Vagina (tissue), 2 donors: ENCODE measurements at regions not wholly inside any gene's neighbourhood (a gene's known extent, or its start where the extent isn't known, plus 50 kb on each side); places are given as distances from the start of the nearest gene placed in this dataset.

ENCODE experiments used
- CTCF ChIP-seq, 3 experiments: fragments of 450-650 bp in 2 of 3; fragments of 200-600 bp in 1 of 3; sonication (generic) in 1 of 3; IDR thresholded peaks; one replicate each; pipeline ENCODE4 v1.5.1; 2017 to 2019; ENCODE audit warnings: antibody characterized with exemption in 3 of 3, mild to moderate bottlenecking in 2 of 3, moderate library complexity in 2 of 3
- POLR2A ChIP-seq, 2 donors: fragments of 450-650 bp; IDR thresholded peaks; one replicate each; pipeline ENCODE4 v1.6.1; 2017; ENCODE audit warnings: antibody characterized with exemption in 2 of 2, mild to moderate bottlenecking in 2 of 2, moderate library complexity in 2 of 2
- POLR2AphosphoS5 ChIP-seq, 2 donors: sonication (generic); formaldehyde crosslinking; IDR thresholded peaks; one replicate each; pipeline ENCODE4 v1.9.0; 2017; ENCODE audit warnings: antibody characterized with exemption in 2 of 2, mild to moderate bottlenecking in 2 of 2, low read depth in 1 of 2; ENCODE audit not compliant: insufficient read depth in 1 of 2

- TF ChIP-seq POLR2A (IDR thresholded peaks at IDR 0.05) (no peak), POLR2AphosphoS5 (IDR thresholded peaks at IDR 0.05; ENCODE audit: insufficient read depth in 1 of 2, low read depth in 1 of 2) (no peak), CTCF (IDR thresholded peaks at IDR 0.05) (no peak)
These were observed 63.4 kb upstream of the ADAMTS2 start for GRCh38 chr5:179408611-179409010.
